Smooth muscle cell (in vitro differentiated cells): ENCODE measurements at regions not wholly inside any gene's neighbourhood (a gene's known extent, or its start where the extent isn't known, plus 50 kb on each side); places are given as distances from the start of the nearest gene placed in this dataset.

ENCODE experiments used
- DNase-seq: peaks from one replicate; lab custom pipeline; 2025; ENCODE audit not compliant: unreplicated experiment; lab: John Stamatoyannopoulos, UW
- H2AFZ ChIP-seq: fragments of 200-600 bp; sonication (generic); 2 replicates; pipeline ENCODE4 v1.6.0; 2016; ENCODE audit warnings: antibody characterized with exemption, low read depth, mild to moderate bottlenecking
- H3F3A ChIP-seq: fragments of 200-600 bp; sonication (generic); 2 replicates; pipeline ENCODE4 v1.6.0; 2017; ENCODE audit warnings: antibody characterized with exemption, low read depth
- H3K27ac ChIP-seq: fragments of 200-600 bp; sonication (generic); 2 replicates; pipeline ENCODE4 v1.5.1; 2016; ENCODE audit warnings: low read depth, mild to moderate bottlenecking
- H3K27me3 ChIP-seq: fragments of 200-600 bp; sonication (generic); 2 replicates; pipeline ENCODE4 v1.6.1; 2016; ENCODE audit warnings: low read depth, mild to moderate bottlenecking
- H3K36me3 ChIP-seq: fragments of 200-600 bp; sonication (generic); 2 replicates; pipeline ENCODE4 v1.5.1; 2016; ENCODE audit warnings: low read depth
- H3K4me1 ChIP-seq: fragments of 200-600 bp; sonication (generic); 2 replicates; pipeline ENCODE4 v1.5.1; 2016; ENCODE audit warnings: low read depth
- H3K4me2 ChIP-seq: fragments of 200-600 bp; sonication (generic); 2 replicates; pipeline ENCODE4 v1.6.0; 2016; ENCODE audit warnings: mild to moderate bottlenecking
- H3K4me3 ChIP-seq: fragments of 200-600 bp; sonication (generic); 2 replicates; pipeline ENCODE4 v1.5.1; 2016; ENCODE audit warnings: mild to moderate bottlenecking
- H3K79me2 ChIP-seq: fragments of 200-600 bp; sonication (generic); 2 replicates; pipeline ENCODE4 v1.6.0; 2016; ENCODE audit warnings: low read depth, mild to moderate bottlenecking
- H3K9ac ChIP-seq: fragments of 200-600 bp; sonication (generic); 2 replicates; pipeline ENCODE4 v1.6.0; 2016; ENCODE audit warnings: low read depth
- H3K9me3 ChIP-seq: fragments of 200-600 bp; sonication (generic); replicated peaks from 2 replicates; pipeline ENCODE4 v1.5.1; 2016; ENCODE audit warnings: low read depth
- H4K20me1 ChIP-seq: fragments of 200-600 bp; sonication (generic); 2 replicates; pipeline ENCODE4 v1.6.0; 2016; ENCODE audit warnings: low read depth
- WGBS: methylation state at CpG from one replicate; pipeline ENCODE4 v1.1.7; 2016; ENCODE audit warnings: low lambda C conversion rate; 5-methylcytosine and 5-hydroxymethylcytosine counted together
- TF ChIP-seq, protein P1 (sequence below): fragments of 200-600 bp; sonication (generic); IDR thresholded peaks from 2 replicates; pipeline ENCODE4 v1.5.1; 2017; ENCODE audit warnings: borderline replicate concordance, mild to moderate bottlenecking, antibody characterized with exemption; ENCODE audit not compliant: insufficient read depth, poor library complexity, severe bottlenecking

- TF ChIP-seq, protein P1, sequence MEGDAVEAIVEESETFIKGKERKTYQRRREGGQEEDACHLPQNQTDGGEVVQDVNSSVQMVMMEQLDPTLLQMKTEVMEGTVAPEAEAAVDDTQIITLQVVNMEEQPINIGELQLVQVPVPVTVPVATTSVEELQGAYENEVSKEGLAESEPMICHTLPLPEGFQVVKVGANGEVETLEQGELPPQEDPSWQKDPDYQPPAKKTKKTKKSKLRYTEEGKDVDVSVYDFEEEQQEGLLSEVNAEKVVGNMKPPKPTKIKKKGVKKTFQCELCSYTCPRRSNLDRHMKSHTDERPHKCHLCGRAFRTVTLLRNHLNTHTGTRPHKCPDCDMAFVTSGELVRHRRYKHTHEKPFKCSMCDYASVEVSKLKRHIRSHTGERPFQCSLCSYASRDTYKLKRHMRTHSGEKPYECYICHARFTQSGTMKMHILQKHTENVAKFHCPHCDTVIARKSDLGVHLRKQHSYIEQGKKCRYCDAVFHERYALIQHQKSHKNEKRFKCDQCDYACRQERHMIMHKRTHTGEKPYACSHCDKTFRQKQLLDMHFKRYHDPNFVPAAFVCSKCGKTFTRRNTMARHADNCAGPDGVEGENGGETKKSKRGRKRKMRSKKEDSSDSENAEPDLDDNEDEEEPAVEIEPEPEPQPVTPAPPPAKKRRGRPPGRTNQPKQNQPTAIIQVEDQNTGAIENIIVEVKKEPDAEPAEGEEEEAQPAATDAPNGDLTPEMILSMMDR = no peak
- Histone ChIP-seq H3K9me3 (no peaks in the 10 kb centered on the region), H3K36me3 (no peaks in the 10 kb centered on the region), H3K4me2 (no peak overlapping the region), H3K4me3 (no peak overlapping the region), H3F3A (no peaks in the 10 kb centered on the region), H2AFZ (no peak overlapping the region), H3K27me3 (no peaks in the 10 kb centered on the region), H3K4me1 (no peaks in the 10 kb centered on the region), H3K9ac (no peak overlapping the region), H3K79me2 (no peaks in the 10 kb centered on the region), H4K20me1 (no peaks in the 10 kb centered on the region), H3K27ac (no peak overlapping the region)
- 92% methylated on average over 4 of the region's 4 CpGs for WGBS
- no peak for DNase-seq
Observed at GRCh38 chr2:67702284-67702683, 305.2 kb downstream of the ETAA1 start.

GRCh38 chr2:67702937-67703336 is 305.8 kb downstream of the ETAA1 start:
- Histone ChIP-seq H3K79me2 (no peaks in the 10 kb centered on the region), H3K9ac (no peak overlapping the region)

DNA sequence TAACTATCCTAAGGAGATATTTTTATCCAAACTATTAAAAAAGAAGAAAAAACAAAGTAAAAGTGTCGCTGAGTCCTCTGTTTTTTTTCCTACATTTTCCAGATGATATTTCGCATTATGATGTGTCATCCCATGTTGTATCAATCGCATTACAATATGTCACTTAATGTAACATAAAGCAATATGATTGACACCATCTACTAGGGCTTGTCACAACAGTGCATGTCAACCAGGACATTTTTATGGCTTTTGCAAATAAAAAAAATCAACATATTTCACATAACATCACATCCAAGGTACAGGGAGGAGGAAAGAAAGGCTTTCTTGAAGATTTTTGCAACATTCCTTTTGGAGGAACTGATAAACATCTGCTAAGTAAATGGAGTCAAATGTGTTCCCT is 308.9 kb downstream of the ETAA1 start:
- no peak overlapping the region for H2AFZ ChIP-seq

More at GRCh38 chr2:67702937-67703336, 305.8 kb downstream of the ETAA1 start:
- no peak overlapping the region for H3K27ac ChIP-seq
- WGBS = 77% methylated on average over 1 of the region's 1 CpG
- H2AFZ ChIP-seq = no peak overlapping the region
- TF ChIP-seq, protein P1 = no peak
- H3K9me3 ChIP-seq = no peaks in the 10 kb centered on the region
- no peak for DNase-seq
- H3K4me3 ChIP-seq = no peak overlapping the region
- H3K4me2 ChIP-seq = no peak overlapping the region
- no peaks in the 10 kb centered on the region for H3K36me3 ChIP-seq
- H3K4me1 ChIP-seq = no peaks in the 10 kb centered on the region
- no peaks in the 10 kb centered on the region for H3F3A ChIP-seq
- H3K27me3 ChIP-seq = no peaks in the 10 kb centered on the region
- H4K20me1 ChIP-seq = no peaks in the 10 kb centered on the region

DNA sequence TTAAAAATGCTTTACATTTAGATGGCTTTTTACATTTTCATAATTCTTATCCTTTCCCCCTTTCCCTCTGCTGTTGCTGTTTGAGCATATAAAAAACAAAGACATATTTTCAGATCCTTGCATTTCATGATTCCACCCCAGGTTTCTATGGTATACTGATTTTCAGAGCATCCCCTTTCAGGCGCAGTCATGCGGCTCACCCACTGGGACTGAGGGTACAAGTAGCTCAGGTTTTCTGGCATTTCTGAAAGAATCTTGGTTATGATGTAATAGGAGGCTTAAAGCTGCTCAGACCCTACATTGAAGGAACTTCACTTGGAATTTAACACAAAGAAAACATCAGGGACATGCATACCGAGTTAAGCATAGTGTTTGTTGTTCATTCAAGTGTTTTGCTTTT is 310.8 kb downstream of the ETAA1 start:
- no peaks in the 10 kb centered on the region for H3K79me2 ChIP-seq
- H3K27ac ChIP-seq = no peak overlapping the region
- TF ChIP-seq, protein P1 = no peak
- H4K20me1 ChIP-seq = no peaks in the 10 kb centered on the region
- H3K4me1 ChIP-seq = no peaks in the 10 kb centered on the region
- H3K9me3 ChIP-seq = no peaks in the 10 kb centered on the region
- H2AFZ ChIP-seq = no peak overlapping the region
- peaks cover 9% of the 10 kb centered on the region for H3K27me3 ChIP-seq
- H3K4me3 ChIP-seq = no peak overlapping the region
- H3K36me3 ChIP-seq = no peaks in the 10 kb centered on the region
- 90% methylated on average over 3 of the region's 3 CpGs for WGBS
- no peaks in the 10 kb centered on the region for H3F3A ChIP-seq
- no peak overlapping the region for H3K4me2 ChIP-seq
- H3K9ac ChIP-seq = no peak overlapping the region
- DNase-seq = no peak

More for the DNA sequence above, 308.9 kb downstream of the ETAA1 start:
- H3F3A ChIP-seq = no peaks in the 10 kb centered on the region
- WGBS = 84% methylated on average over 3 of the region's 3 CpGs
- H3K36me3 ChIP-seq = no peaks in the 10 kb centered on the region
- DNase-seq = no peak
- no peaks in the 10 kb centered on the region for H3K79me2 ChIP-seq
- peaks cover 9% of the 10 kb centered on the region for H3K27me3 ChIP-seq
- no peak overlapping the region for H3K4me2 ChIP-seq
- no peaks in the 10 kb centered on the region for H3K9me3 ChIP-seq
- no peak overlapping the region for H3K9ac ChIP-seq
- H3K4me3 ChIP-seq = no peak overlapping the region
- H3K27ac ChIP-seq = no peak overlapping the region
- TF ChIP-seq, protein P1 = no peak
- H3K4me1 ChIP-seq = no peaks in the 10 kb centered on the region
- H4K20me1 ChIP-seq = no peaks in the 10 kb centered on the region
